GM23248 (cell line): ENCODE measurements at regions not wholly inside any gene's neighbourhood (a gene's known extent, or its start where the extent isn't known, plus 50 kb on each side); places are given as distances from the start of the nearest gene placed in this dataset.

ENCODE experiments used
- EZH2 ChIP-seq: fragments of 200-600 bp; sonication (generic); IDR thresholded peaks from 2 replicates; pipeline ENCODE4 v1.6.1; 2018; ENCODE audit warnings: antibody characterized with exemption, mild to moderate bottlenecking; ENCODE audit not compliant: insufficient read depth, poor library complexity, severe bottlenecking
- EZH2phosphoT487 ChIP-seq: fragments of 200-600 bp; sonication (generic); IDR thresholded peaks from 2 replicates; pipeline ENCODE4 v1.6.1; 2018; ENCODE audit warnings: antibody characterized with exemption, moderate library complexity, mild to moderate bottlenecking, low read depth; ENCODE audit not compliant: insufficient read depth

- no peak for TF ChIP-seq EZH2
- no peak for TF ChIP-seq EZH2phosphoT487
Observed at GRCh38 chr2:35963357-35963756, 392.2 kb upstream of the CRIM1 start.
